Pancreas (tissue), 10 donors: ENCODE measurements at regions not wholly inside any gene's neighbourhood (a gene's known extent, or its start where the extent isn't known, plus 50 kb on each side); places are given as distances from the start of the nearest gene placed in this dataset.

Experiments
- ATAC-seq, 4 donors: fragments of 200-7000 bp; cut with Tn5 transposase; one replicate each; pipeline versions ENCODE4 v1.8.0 to v1.9.1; 2020; ENCODE audit warnings: mild to moderate bottlenecking in 4 of 4, moderate library complexity in 4 of 4
- DNase-seq, 6 donors: peaks; one replicate each; pipeline ENCODE4 v3.0.0-alpha.2; 2020
- FAIRE-seq: peaks from 2 replicates; lab custom pipeline; 2012; peaks lifted over from hg19 to GRCh38; lab: Jason Lieb, UNC
- H3K27ac ChIP-seq, 4 donors: fragments of 200-600 bp; sonication (generic); 1 replicate in 3 of 4; 2 replicates in 1 of 4; pipeline versions ENCODE4 v1.5.0 to v1.8.0; 2020
- H3K27me3 ChIP-seq, 4 donors: fragments of 200-600 bp; one replicate each; pipeline ENCODE4 v1.8.0; 2021
- H3K36me3 ChIP-seq, 3 donors: fragments of 200-600 bp; sonication (generic) in 1 of 3; one replicate each; pipeline versions ENCODE4 v1.5.0 to v1.8.0; 2020 to 2021
- H3K4me1 ChIP-seq, 3 donors: fragments of 200-600 bp; one replicate each; pipeline ENCODE4 v1.8.0; 2021
- H3K4me3 ChIP-seq, 4 donors: fragments of 200-600 bp; sonication (generic) in 2 of 4; one replicate each; pipeline versions ENCODE4 v1.5.0 to v1.8.0; 2020 to 2021
- H3K9me3 ChIP-seq, 4 donors: fragments of 200-600 bp; one replicate each; pipeline ENCODE4 v1.8.0; 2021
- CTCF ChIP-seq, 4 donors: fragments of 200-600 bp; sonication (generic) in 3 of 4; IDR thresholded peaks; one replicate each; pipeline versions ENCODE4 v1.5.0 to v1.8.0; 2021; ENCODE audit warnings: antibody characterized with exemption in 4 of 4
- WGBS, 2 donors: extraction: QIAGEN DNeasy Blood & Tissue Kit; methylation state at CpG; one replicate each; pipeline ENCODE4 v1.1.7; 2013; 5-methylcytosine and 5-hydroxymethylcytosine counted together
- intact Hi-C, 3 donors: fragments of 100-400 bp; cut with DNase I; formaldehyde crosslinking; loops; one replicate each; pipeline versions ENCODE4 v1.11.1 to v1.14.2; 2022
- donor health status: healthy with polysubstance abuse.
- donor health status: DM: no; HTN: no; CAD: no; lungs with moderate emphysema.
- donor health status: DM: no; HTN: no; CAD: no.
- donor health status: control.
- donor health status: control.
- donor health status: Bipolar disorder and iron deficiency.
- donor health status: DM: yes; HTN: yes; CAD: no.
- donor health status: DM: no; HTN: no; CAD: no.
- donor health status: DM: no; HTN: no; CAD: no.
- donor health status: DM: yes; HTN: yes; CAD: no.

- Histone ChIP-seq H3K27me3 (no peaks in the 10 kb centered on the region), H3K27ac (no peak overlapping the region), H3K4me3 (no peak overlapping the region), H3K4me1 (peaks cover 0 to 8% (median 0%) of the 10 kb centered on the region in 3 donors), H3K36me3 (no peaks in the 10 kb centered on the region), H3K9me3 (no peaks in the 10 kb centered on the region)
- intact Hi-C loops: no loop called here
- FAIRE-seq (no peak), DNase-seq (no peak), ATAC-seq (peak in 2 of 4 donors; percentile 26 to 51)
- no peak for TF ChIP-seq CTCF (IDR thresholded peaks at IDR 0.05)
- WGBS, 2 donors: 34 to 35% methylated on average over 4 of the region's 4 CpGs
Measured at GRCh38 chr5:169439362-169439761, 138.4 kb upstream of the SLIT3 start.

- no peak for ATAC-seq
- no peak for FAIRE-seq
- Histone ChIP-seq H3K4me3 (no peak overlapping the region), H3K36me3 (no peaks in the 10 kb centered on the region), H3K27me3 (no peaks in the 10 kb centered on the region), H3K27ac (no peak overlapping the region), H3K9me3 (no peaks in the 10 kb centered on the region), H3K4me1 (no peaks in the 10 kb centered on the region)
- 78 to 82% methylated on average over 7 of the region's 7 CpGs for WGBS, 2 donors
- intact Hi-C loops: no loop called here
- TF ChIP-seq CTCF (IDR thresholded peaks at IDR 0.05): no peak
- DNase-seq: no peak
Measured at GRCh38 chr5:169435506-169436229, 134.7 kb upstream of the SLIT3 start.

- FAIRE-seq: no peak
- H3K36me3 ChIP-seq: no peaks in the 10 kb centered on the region
- no peak overlapping the region for H3K4me3 ChIP-seq
- WGBS, 2 donors: 73 to 82% methylated on average over 5 of the region's 5 CpGs
- no peaks in the 10 kb centered on the region for H3K27me3 ChIP-seq
- no peaks in the 10 kb centered on the region for H3K4me1 ChIP-seq
- DNase-seq: no peak
- intact Hi-C loops: no loop called here
- H3K9me3 ChIP-seq: no peaks in the 10 kb centered on the region
- H3K27ac ChIP-seq: no peak overlapping the region
- TF ChIP-seq CTCF (IDR thresholded peaks at IDR 0.05): no peak
- ATAC-seq: no peak
Measured at GRCh38 chr5:169433221-169433651, 132.3 kb upstream of the SLIT3 start.

- intact Hi-C loops: no loop called here
- FAIRE-seq (no peak), DNase-seq (no peak), ATAC-seq (no peak)
- no peak for TF ChIP-seq CTCF (IDR thresholded peaks at IDR 0.05)
- H3K27ac ChIP-seq: no peak overlapping the region
- WGBS, 2 donors: 72 to 95% methylated on average over 3 of the region's 3 CpGs
- H3K4me3 ChIP-seq: no peak overlapping the region
- H3K4me1 ChIP-seq: no peaks in the 10 kb centered on the region
- H3K36me3 ChIP-seq: no peaks in the 10 kb centered on the region
- H3K9me3 ChIP-seq: no peaks in the 10 kb centered on the region
- no peaks in the 10 kb centered on the region for H3K27me3 ChIP-seq
Measured at GRCh38 chr5:169431386-169431785, 130.4 kb upstream of the SLIT3 start.

GRCh38 chr5:169430671-169431070, 129.7 kb upstream of the SLIT3 start:
- no peak for DNase-seq
- no peaks in the 10 kb centered on the region for H3K4me1 ChIP-seq
- no peaks in the 10 kb centered on the region for H3K36me3 ChIP-seq
- WGBS, 2 donors: 94 to 97% methylated on average over 1 of the region's 1 CpG
- intact Hi-C loops: no loop called here
- H3K9me3 ChIP-seq: no peaks in the 10 kb centered on the region
- no peak for TF ChIP-seq CTCF (IDR thresholded peaks at IDR 0.05)
- ATAC-seq: no peak
- no peak overlapping the region for H3K4me3 ChIP-seq
- no peaks in the 10 kb centered on the region for H3K27me3 ChIP-seq
- no peak for FAIRE-seq
- H3K27ac ChIP-seq: no peak overlapping the region
